Testis (tissue), 2 donors: ENCODE measurements at regions not wholly inside any gene's neighbourhood (a gene's known extent, or its start where the extent isn't known, plus 50 kb on each side); places are given as distances from the start of the nearest gene placed in this dataset.

ENCODE experiments used
- CTCF ChIP-seq, 3 experiments: fragments of 450-650 bp in 2 of 3; fragments of 200-600 bp in 1 of 3; sonication (generic) in 1 of 3; IDR thresholded peaks; one replicate each; pipeline ENCODE4 v1.5.1; 2016 to 2019; ENCODE audit warnings: antibody characterized with exemption in 3 of 3, mild to moderate bottlenecking in 2 of 3, moderate library complexity in 1 of 3
- POLR2A ChIP-seq: fragments of 450-650 bp; IDR thresholded peaks from one replicate; pipeline ENCODE4 v1.6.1; 2017; ENCODE audit warnings: antibody characterized with exemption, mild to moderate bottlenecking, moderate library complexity

- no peak for TF ChIP-seq CTCF (IDR thresholded peaks at IDR 0.05)
- no peak for TF ChIP-seq POLR2A
Observed at GRCh38 chr10:128963211-128964099, 503.6 kb upstream of the MGMT start.
